HepG2 (cell line): ENCODE measurements at regions not wholly inside any gene's neighbourhood (a gene's known extent, or its start where the extent isn't known, plus 50 kb on each side); places are given as distances from the start of the nearest gene placed in this dataset.

Experiments used
- AKNA ChIP-seq: sonication (generic); formaldehyde crosslinking; IDR thresholded peaks from 2 replicates; pipeline ENCODE4 v1.4.0; 2020; ENCODE audit warnings: missing genetic modification reagents, borderline replicate concordance
- ATF4 ChIP-seq, 2 experiments: fragments of 450-650 bp in 1 of 2; sonication (generic) in 1 of 2; formaldehyde crosslinking; IDR thresholded peaks; 2 replicates each; pipeline versions ENCODE4 v1.5.0 to v1.8.0; 2020 to 2022; ENCODE audit warnings: mild to moderate bottlenecking in 1 of 2, missing genetic modification reagents in 1 of 2
- ETV5 ChIP-seq: IDR thresholded peaks from 2 replicates; pipeline ENCODE4 v1.6.1; 2018; ENCODE audit warnings: missing biosample characterization, missing genetic modification reagents, inconsistent platforms, borderline replicate concordance
- FOSL2 ChIP-seq: sonication (generic); formaldehyde crosslinking; IDR thresholded peaks from 2 replicates; pipeline ENCODE4 v1.4.0; 2020; ENCODE audit warnings: missing genetic modification reagents
- KMT2B ChIP-seq: IDR thresholded peaks from 2 replicates; pipeline ENCODE4 v1.6.1; 2016; ENCODE audit warnings: missing genetic modification reagents, missing compliant biosample characterization
- MED1 ChIP-seq: sonication (generic); formaldehyde crosslinking; IDR thresholded peaks from 2 replicates; pipeline ENCODE4 v1.4.0; 2020; ENCODE audit warnings: missing genetic modification reagents
- PLRG1 ChIP-seq: fragments of 450-650 bp; conservative IDR thresholded peaks from 2 replicates; pipeline ENCODE4 v1.6.1; 2016
- PPARG ChIP-seq: conservative IDR thresholded peaks from 2 replicates; pipeline ENCODE4 v1.6.1; 2016; ENCODE audit warnings: missing biosample characterization, missing genetic modification reagents
- RXRA ChIP-seq: sonication (generic); formaldehyde crosslinking; IDR thresholded peaks from 2 replicates; pipeline ENCODE4 v1.5.1; 2020; ENCODE audit warnings: missing genetic modification reagents
- SOX5 ChIP-seq: IDR thresholded peaks from 2 replicates; pipeline ENCODE4 v1.6.1; 2016; ENCODE audit warnings: borderline replicate concordance
- SPEN ChIP-seq: sonication (generic); formaldehyde crosslinking; IDR thresholded peaks from 2 replicates; pipeline ENCODE4 v1.5.1; 2020; ENCODE audit warnings: low read depth, mild to moderate bottlenecking, missing genetic modification reagents
- TEAD3 ChIP-seq: optimal IDR thresholded peaks from 2 replicates; pipeline ENCODE3; 2016; ENCODE audit warnings: borderline replicate concordance
- ZBTB20 ChIP-seq: sonication (generic); formaldehyde crosslinking; IDR thresholded peaks from 2 replicates; pipeline ENCODE4 v1.8.1; 2023; ENCODE audit warnings: missing genetic modification reagents, low read depth, mild to moderate bottlenecking, borderline replicate concordance
- ZBTB7A ChIP-seq: sonication (generic); formaldehyde crosslinking; IDR thresholded peaks from 2 replicates; pipeline ENCODE4 v1.8.0; 2022; ENCODE audit warnings: mild to moderate bottlenecking, missing genetic modification reagents
- ZNF12 ChIP-seq: sonication (generic); formaldehyde crosslinking; IDR thresholded peaks from 2 replicates; pipeline ENCODE4 v1.5.0; 2020; ENCODE audit warnings: missing genetic modification reagents
- ZNF362 ChIP-seq: sonication (generic); formaldehyde crosslinking; IDR thresholded peaks from 2 replicates; pipeline ENCODE4 v1.4.0; 2020; ENCODE audit warnings: missing genetic modification reagents, mild to moderate bottlenecking, borderline replicate concordance
- ZNF431 ChIP-seq: sonication (generic); formaldehyde crosslinking; IDR thresholded peaks from 2 replicates; pipeline ENCODE4 v1.9.0; 2022; ENCODE audit warnings: missing genetic modification reagents, low read depth, mild to moderate bottlenecking, borderline replicate concordance
- ZNF609 ChIP-seq: sonication (generic); formaldehyde crosslinking; IDR thresholded peaks from 2 replicates; pipeline ENCODE4 v1.4.0; 2020; ENCODE audit warnings: mild to moderate bottlenecking, missing genetic modification reagents, borderline replicate concordance
- ZNF614 ChIP-seq: IDR thresholded peaks from 2 replicates; pipeline ENCODE4 v1.6.1; 2018; ENCODE audit warnings: missing biosample characterization, missing genetic modification reagents, inconsistent platforms, borderline replicate concordance

GRCh38 chr3:43180027-43180426 is 74.1 kb upstream of the POMGNT2 start (continued):
- TF ChIP-seq ETV5 (CRISPR knock-in tag) (peak; percentile 90; the same call in 1 of the 2 replicates), ZBTB7A (CRISPR knock-in tag) (no peak), PLRG1 (no peak), ZBTB20 (peak; percentile 99), MED1 (CRISPR knock-in tag) (peak; percentile 89), FOSL2 (CRISPR knock-in tag) (peak; percentile 80), SPEN (CRISPR knock-in tag) (peak; percentile 47; the same call in 1 of the 2 replicates), RXRA (CRISPR knock-in tag) (peak; percentile 80; the same call in 1 of the 2 replicates), SOX5 (CRISPR knock-in tag) (peak; percentile 71; the same call in 1 of the 2 replicates), PPARG (CRISPR knock-in tag) (0 out of 2 replicates have a peak, but pooled peaks have one; percentile 68), KMT2B (CRISPR knock-in tag) (0 out of 2 replicates have a peak, but pooled peaks have one; percentile 14), ZNF12 (CRISPR knock-in tag) (peak; percentile 82), ZNF362 (CRISPR knock-in tag) (no peak), TEAD3 (CRISPR knock-in tag) (peak; percentile 59), ZNF614 (peak; percentile 21; the same call in 1 of the 2 replicates), ZNF609 (CRISPR knock-in tag) (peak; percentile 37; the same call in 1 of the 2 replicates), ZNF431 (CRISPR knock-in tag) (0 out of 2 replicates have a peak, but pooled peaks have one; percentile 22), AKNA (no peak), ATF4 (CRISPR knock-in tag; IDR thresholded peaks at IDR 0.05) (0 out of 4 replicates have a peak, but pooled peaks of 1 of the 2 experiments have one; percentile 30)
